ENCODE measurements at regions not wholly inside any gene's neighbourhood (a gene's known extent, or its start where the extent isn't known, plus 50 kb on each side); places are given as distances from the start of the nearest gene placed in this dataset.

- DNase-seq, result no peak
These were observed 78.3 kb downstream of the MICALL2 start for GRCh38 chr7:1380821-1381580.

DNA sequence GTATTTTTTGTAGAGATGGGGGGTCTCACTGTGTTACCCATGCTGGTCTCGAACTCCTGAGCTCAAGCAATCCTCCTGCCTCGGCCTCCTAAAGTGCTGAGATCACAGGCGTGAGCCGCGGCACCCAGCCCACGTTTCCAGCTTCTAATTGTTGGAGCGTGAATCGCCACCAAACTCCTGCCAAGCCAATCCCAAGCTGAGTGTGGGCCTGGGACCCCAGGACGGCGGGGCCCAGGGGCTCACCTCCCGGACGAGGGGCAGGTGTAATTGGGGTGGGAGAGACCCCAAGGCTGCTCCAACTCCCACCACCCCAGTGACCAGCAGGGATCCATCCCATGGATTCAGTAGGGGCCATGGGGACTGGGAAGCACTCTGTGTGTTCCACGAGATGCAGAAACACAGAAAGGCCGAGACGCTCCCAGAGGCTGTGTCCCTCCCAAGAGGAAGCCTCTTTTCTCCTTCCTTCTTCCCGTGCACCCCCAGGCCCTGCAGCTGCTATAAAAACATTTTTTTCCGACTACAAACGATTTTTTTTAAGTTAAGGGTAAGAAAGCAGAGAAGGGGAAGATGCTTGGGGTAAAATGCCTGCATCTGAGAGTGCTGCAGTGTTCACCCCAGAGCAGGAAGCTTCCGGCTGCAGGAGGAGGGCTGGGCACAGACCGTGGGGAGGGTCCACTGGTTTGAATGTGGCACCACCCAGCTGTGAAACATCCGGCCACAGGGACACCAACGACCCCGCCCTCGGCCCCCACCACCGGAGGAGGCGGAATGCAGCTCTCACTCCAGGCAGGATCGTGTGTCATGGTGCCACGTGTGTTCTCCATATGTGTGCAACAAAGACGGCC lies 76.5 kb downstream of the MICALL2 start:
- DNase-seq, result no peak

DNA sequence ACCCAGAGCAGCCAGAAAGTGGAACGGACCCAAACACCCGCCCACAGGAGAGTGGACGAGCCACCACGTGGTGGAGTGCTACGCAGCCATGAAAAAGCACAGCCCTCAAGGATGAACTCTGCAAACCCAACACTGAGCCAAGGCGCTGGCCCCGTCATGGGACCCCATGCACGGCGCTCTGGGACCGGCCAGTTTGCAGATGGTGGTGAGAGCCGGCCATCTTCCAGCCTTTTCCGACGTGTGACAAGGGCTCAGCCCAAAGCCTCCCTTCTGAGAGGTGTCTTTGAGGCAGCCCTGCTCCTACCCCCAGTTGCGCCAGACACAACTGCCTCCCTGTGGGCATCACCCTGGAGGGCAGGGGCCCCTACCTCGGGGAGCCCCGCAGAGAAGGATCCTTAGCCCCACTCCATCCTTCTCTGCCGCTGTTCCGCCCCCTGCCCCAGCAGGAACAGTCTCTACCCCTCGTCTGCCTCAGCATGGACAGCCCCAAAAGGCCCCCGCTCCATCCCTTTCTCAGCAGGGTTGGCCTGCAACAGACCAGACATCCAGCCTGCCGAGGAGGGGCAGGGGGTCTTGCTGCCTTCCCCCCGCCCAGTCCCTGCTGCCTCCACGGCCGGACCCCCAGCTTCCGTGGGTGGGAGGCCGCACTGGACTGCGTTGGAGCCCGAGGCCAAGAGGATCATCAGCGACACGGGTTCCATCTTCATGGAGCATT lies 75.7 kb downstream of the MICALL2 start:
- no peak for DNase-seq

DNA sequence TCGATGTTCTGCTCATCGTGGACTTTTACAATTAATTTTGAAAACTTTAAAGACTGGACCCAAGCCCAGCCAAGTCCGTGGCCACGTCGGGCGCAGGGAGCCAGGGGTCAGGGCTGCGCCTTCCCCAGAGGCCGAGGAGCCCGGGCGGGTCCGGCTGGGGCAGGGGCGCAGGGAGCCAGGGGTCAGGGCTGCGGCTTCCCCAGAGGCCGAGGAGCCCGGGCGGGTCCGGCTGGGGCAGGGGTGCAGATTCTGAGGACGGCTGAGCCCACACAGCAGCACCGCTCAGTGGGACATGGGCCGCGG lies 75.2 kb downstream of the MICALL2 start:
- no peak for DNase-seq

Data from activated CD8-positive, alpha-beta memory T cell treated with anti-CD3 and anti-CD28 coated beads, Interleukin-2, amount 50 U/mL, for 4 hours (primary cell).